Activated B cell treated with CpG ODN at 0.5 μM for 24 hours (primary cell): ENCODE measurements at regions not wholly inside any gene's neighbourhood (a gene's known extent, or its start where the extent isn't known, plus 50 kb on each side); places are given as distances from the start of the nearest gene placed in this dataset.

Experiments
- ATAC-seq: fragments of 200-7000 bp; cut with Tn5 transposase; one replicate; pipeline ENCODE4 v1.10.0; 2021; ENCODE audit warnings: low read depth, mild to moderate bottlenecking, moderate library complexity
- CTCF ChIA-PET: fragments of 350-600 bp; sonication (Branson Sonifier 250); formaldehyde crosslinking; loops from one replicate; lab custom pipeline; 2021; ENCODE audit warnings: antibody characterized with exemption; lab: Charles Lee
- POLR2A ChIA-PET: fragments of 350-600 bp; sonication (Branson Sonifier 250); formaldehyde crosslinking; loops from one replicate; lab custom pipeline; 2021; ENCODE audit warnings: antibody characterized with exemption; lab: Charles Lee
- DNase-seq: peaks from one replicate; pipeline ENCODE4 v3.0.0; 2022
- H3K27ac Mint-ChIP-seq: one replicate; pipeline ENCODE4 v1.8.0; 2020; ENCODE audit warnings: mixed read lengths
- H3K27me3 Mint-ChIP-seq: one replicate; pipeline ENCODE4 v1.8.0; 2021; ENCODE audit warnings: mixed read lengths
- H3K36me3 Mint-ChIP-seq: one replicate; pipeline ENCODE4 v1.8.0; 2021; ENCODE audit warnings: low read depth, mixed read lengths
- H3K4me1 Mint-ChIP-seq: one replicate; pipeline ENCODE4 v1.8.0; 2021; ENCODE audit warnings: mixed read lengths
- H3K4me3 Mint-ChIP-seq: one replicate; pipeline ENCODE4 v1.8.0; 2020; ENCODE audit warnings: mild to moderate bottlenecking, mixed read lengths
- H3K9me3 Mint-ChIP-seq: one replicate; pipeline ENCODE4 v1.8.0; 2020; ENCODE audit warnings: mixed read lengths
- CTCF ChIP-seq: fragments of 200-600 bp; IDR thresholded peaks from one replicate; pipeline ENCODE4 v1.8.0; 2022; ENCODE audit warnings: antibody characterized with exemption, mild to moderate bottlenecking
- intact Hi-C: fragments of 100-400 bp; cut with micrococcal nuclease; formaldehyde crosslinking; loops from one replicate; pipeline ENCODE4 v1.15.1; 2024

- TF ChIP-seq CTCF = no peak
- H3K4me1 Mint-ChIP-seq = no peaks in the 10 kb centered on the region
- CTCF ChIA-PET = no interaction called here
- H3K27me3 Mint-ChIP-seq = peaks cover 31% of the 10 kb centered on the region
- H3K36me3 Mint-ChIP-seq = no peaks in the 10 kb centered on the region
- no peak overlapping the region for H3K4me3 Mint-ChIP-seq
- POLR2A ChIA-PET = no interaction called here
- ATAC-seq (no peak), DNase-seq (no peak)
- H3K9me3 Mint-ChIP-seq = peaks cover 14% of the 10 kb centered on the region
- H3K27ac Mint-ChIP-seq = no peak overlapping the region
- intact Hi-C loops = no loop called here
These were observed 201.1 kb upstream of the USP24 start for GRCh38 chr1:55416164-55416842.

GRCh38 chr1:55413286-55413685 is 198.1 kb upstream of the USP24 start:
- peaks cover 27% of the 10 kb centered on the region for H3K27me3 Mint-ChIP-seq
- POLR2A ChIA-PET = no interaction called here
- no peak overlapping the region for H3K4me3 Mint-ChIP-seq
- ATAC-seq = no peak
- no peak overlapping the region for H3K27ac Mint-ChIP-seq
- intact Hi-C loops = no loop called here
- peaks cover 14% of the 10 kb centered on the region for H3K9me3 Mint-ChIP-seq
- CTCF ChIA-PET = no interaction called here
- TF ChIP-seq CTCF = no peak
- H3K36me3 Mint-ChIP-seq = no peaks in the 10 kb centered on the region
- no peaks in the 10 kb centered on the region for H3K4me1 Mint-ChIP-seq
- no peak for DNase-seq

- Mint-ChIP-seq H3K4me1 (no peaks in the 10 kb centered on the region), H3K27me3 (peaks cover 21% of the 10 kb centered on the region), H3K4me3 (no peak overlapping the region), H3K27ac (no peak overlapping the region), H3K9me3 (peaks cover 14% of the 10 kb centered on the region), H3K36me3 (no peaks in the 10 kb centered on the region)
- TF ChIP-seq CTCF = no peak
- DNase-seq (no peak), ATAC-seq (no peak)
- ChIA-PET CTCF (interaction anchor here (1.0 kb wide), 1 partner anchor 135 kb away, joined by 3 read pairs; no protein-coding TSS in a partner anchor), POLR2A (no interaction called here)
- intact Hi-C loops = no loop called here
These were observed 196.9 kb upstream of the USP24 start for GRCh38 chr1:55412060-55412459.

- H3K9me3 Mint-ChIP-seq = peaks cover 2% of the 10 kb centered on the region
- no peak overlapping the region for H3K27ac Mint-ChIP-seq
- no peaks in the 10 kb centered on the region for H3K36me3 Mint-ChIP-seq
- no peaks in the 10 kb centered on the region for H3K4me1 Mint-ChIP-seq
- CTCF ChIA-PET = no interaction called here
- POLR2A ChIA-PET = no interaction called here
- peaks cover 25% of the 10 kb centered on the region for H3K27me3 Mint-ChIP-seq
- no peak overlapping the region for H3K4me3 Mint-ChIP-seq
- DNase-seq = no peak
- intact Hi-C loops = no loop called here
- no peak for ATAC-seq
- TF ChIP-seq CTCF = no peak
These were observed 187.7 kb upstream of the USP24 start for GRCh38 chr1:55402671-55403464.

- H3K4me3 Mint-ChIP-seq = no peak overlapping the region
- no peak for ATAC-seq
- intact Hi-C loops = no loop called here
- POLR2A ChIA-PET = no interaction called here
- peaks cover 2% of the 10 kb centered on the region for H3K9me3 Mint-ChIP-seq
- H3K4me1 Mint-ChIP-seq = no peaks in the 10 kb centered on the region
- H3K27ac Mint-ChIP-seq = no peak overlapping the region
- no peaks in the 10 kb centered on the region for H3K36me3 Mint-ChIP-seq
- no peak for DNase-seq
- CTCF ChIA-PET = no interaction called here
- TF ChIP-seq CTCF = no peak
- H3K27me3 Mint-ChIP-seq = peaks cover 30% of the 10 kb centered on the region
These were observed 187.0 kb upstream of the USP24 start for GRCh38 chr1:55402142-55402541.
